ENCODE measurements at regions not wholly inside any gene's neighbourhood (a gene's known extent, or its start where the extent isn't known, plus 50 kb on each side); places are given as distances from the start of the nearest gene placed in this dataset.

- H3K4me1 Mint-ChIP-seq, result no peaks in the 10 kb centered on the region
Measured at GRCh38 chr12:90027889-90028634, 319.4 kb upstream of the ATP2B1 start.

More at GRCh38 chr12:90027889-90028634, 319.4 kb upstream of the ATP2B1 start:
- H2BK120ac ChIP-seq (ENCODE audit: low read depth, low read length, poor library complexity, severe bottlenecking), result no peak overlapping the region
- Mint-ChIP-seq H3K27me3 (ENCODE audit: low read depth) (no peaks in the 10 kb centered on the region), H3K36me3 (ENCODE audit: insufficient read depth in 1 of 3, low read depth in 3 of 3) (no peaks in the 10 kb centered on the region), H3K27ac (no peak overlapping the region), H3K9me3 (no peaks in the 10 kb centered on the region), H3K4me3 (no peak overlapping the region)
- no peak overlapping the region for H4K91ac ChIP-seq (ENCODE audit: insufficient read length, low read depth, low read length)
- H2BK15ac ChIP-seq (ENCODE audit: low read depth, low read length), result no peak overlapping the region
- no peaks in the 10 kb centered on the region for H3K79me2 ChIP-seq (ENCODE audit: insufficient read depth, low read length)
- H3K14ac ChIP-seq (ENCODE audit: insufficient read depth, low read length), result no peak overlapping the region
- no peak overlapping the region for H2AK5ac ChIP-seq (ENCODE audit: insufficient read length, low read length)
- no peak overlapping the region for H4K8ac ChIP-seq (replicated peaks; ENCODE audit: insufficient read length, low read depth, low read length)
- no peaks in the 10 kb centered on the region for H3K79me1 ChIP-seq (ENCODE audit: insufficient read depth, low read depth, low read length, poor library complexity, severe bottlenecking)
- no peak overlapping the region for H3K23ac ChIP-seq (ENCODE audit: insufficient read length, low read depth, low read length)
- no CpG with 5 or more reads among the region's 5 CpGs for WGBS (ENCODE audit: extremely low coverage, insufficient read length, low lambda C conversion rate)
- no peaks in the 10 kb centered on the region for H3K4me1 ChIP-seq (ENCODE audit: insufficient read depth, low read length)
- no peak overlapping the region for H2AFZ ChIP-seq (ENCODE audit: low read length)
- H3K56ac ChIP-seq (ENCODE audit: insufficient read length, low read depth, low read length), result no peak overlapping the region
- no peaks in the 10 kb centered on the region for H3K23me2 ChIP-seq (ENCODE audit: insufficient read length, low read depth, low read length, poor library complexity, severe bottlenecking)
- no peak overlapping the region for H3K18ac ChIP-seq (ENCODE audit: insufficient read length, low read depth, low read length)
- H2BK12ac ChIP-seq (ENCODE audit: insufficient read length, low read depth, low read length), result no peak overlapping the region
- H3K9me3 ChIP-seq (ENCODE audit: control insufficient read depth, low read depth, low read length), result no peaks in the 10 kb centered on the region
- H3K27ac ChIP-seq (ENCODE audit: insufficient read length, low read depth, low read length), result no peak overlapping the region
- H3K4ac ChIP-seq (ENCODE audit: low read depth, low read length), result no peak overlapping the region
- DNase-seq, result no peak
- no peak for TF ChIP-seq CTCF (conservative IDR thresholded peaks at IDR 0.05)
- H2BK5ac ChIP-seq (ENCODE audit: insufficient read length, low read length), result no peak overlapping the region
- H4K5ac ChIP-seq (ENCODE audit: insufficient read length, low read depth, low read length), result no peak overlapping the region
- H3K27me3 ChIP-seq (ENCODE audit: insufficient read depth, low read length), result no peaks in the 10 kb centered on the region
- H3K4me2 ChIP-seq (ENCODE audit: insufficient read depth, insufficient read length, low read length), result no peak overlapping the region
- no peak overlapping the region for H3K9ac ChIP-seq (ENCODE audit: extremely low read depth, insufficient read length, low read length)
- H4K20me1 ChIP-seq (ENCODE audit: control insufficient read depth, insufficient read depth, insufficient read length), result no peaks in the 10 kb centered on the region
- no peak overlapping the region for H3T11ph ChIP-seq (ENCODE audit: low read length)
- H2BK20ac ChIP-seq (ENCODE audit: low read depth, low read length, poor library complexity, severe bottlenecking), result no peak overlapping the region

Measured in H9 (cell line).